HT1080 (cell line): ENCODE measurements at regions not wholly inside any gene's neighbourhood (a gene's known extent, or its start where the extent isn't known, plus 50 kb on each side); places are given as distances from the start of the nearest gene placed in this dataset.

Experiments
- DNase-seq: peaks from one replicate; pipeline ENCODE4 v3.0.0-alpha.2; 2015; ENCODE audit warnings: low read depth

- no peak for DNase-seq
Measured at GRCh38 chr2:14396533-14397083, 235.9 kb upstream of the LRATD1 start.

- no peak for DNase-seq
Measured at GRCh38 chr2:14398641-14399040, 233.9 kb upstream of the LRATD1 start.

GRCh38 chr2:14401873-14402272 is 230.6 kb upstream of the LRATD1 start:
- no peak for DNase-seq

DNA sequence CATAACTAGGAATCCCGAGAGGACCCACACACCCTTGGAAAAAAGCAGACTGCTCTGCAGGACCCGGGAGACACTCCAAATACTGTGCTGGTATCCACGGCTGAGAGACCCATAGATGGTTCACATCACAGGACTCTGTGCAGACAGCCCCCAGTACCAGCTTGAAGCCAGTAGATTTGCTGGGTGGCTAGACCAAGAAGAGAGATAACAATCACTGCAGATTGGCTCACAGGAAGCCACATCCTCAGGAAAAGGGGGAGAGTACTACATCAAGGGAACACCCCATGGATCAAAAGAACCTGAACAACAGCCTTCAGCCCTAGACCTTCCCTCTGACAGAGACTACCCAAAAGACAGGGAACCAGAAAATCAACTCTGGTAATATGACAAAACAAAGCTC is 223.8 kb upstream of the LRATD1 start:
- DNase-seq, result no peak

DNA sequence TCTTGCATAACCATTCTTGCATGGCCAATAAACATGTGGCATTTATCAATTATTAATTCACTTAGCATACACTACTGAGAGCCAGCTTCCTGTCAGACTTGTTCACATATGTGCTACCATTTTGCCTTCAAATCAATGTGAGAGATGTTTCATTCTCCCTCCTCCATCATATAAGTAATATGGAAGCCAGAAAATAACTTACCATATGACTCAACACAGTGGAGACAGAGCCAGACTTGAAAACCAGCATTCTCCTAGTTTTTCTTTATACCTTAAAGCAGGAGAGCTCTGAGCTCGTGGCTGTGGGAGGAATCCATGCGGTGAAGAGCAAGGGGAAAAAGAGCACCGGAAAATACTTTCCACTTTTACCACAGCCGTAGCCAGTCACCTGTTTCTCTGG is 215.0 kb upstream of the LRATD1 start:
- no peak for DNase-seq

DNA sequence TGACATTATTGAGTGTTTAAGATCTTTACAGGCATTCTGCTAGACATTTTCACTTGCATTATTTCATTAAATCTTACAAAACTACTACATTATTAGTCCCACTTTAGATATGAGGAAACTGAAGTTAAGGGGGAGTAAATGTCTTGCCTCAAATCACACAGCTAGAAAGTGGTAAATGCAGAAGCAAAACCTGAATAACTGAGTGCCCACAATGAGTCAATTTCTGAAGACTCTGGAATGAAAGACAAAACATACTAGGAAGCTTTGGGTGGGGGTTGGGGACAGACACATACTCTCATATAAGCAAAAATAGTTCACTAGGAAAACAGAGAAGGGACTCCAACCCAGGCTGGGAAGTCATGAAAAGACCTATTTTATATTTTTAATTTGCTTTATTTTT is 214.4 kb upstream of the LRATD1 start:
- DNase-seq, result peak; percentile 26

- DNase-seq, result peak; percentile 54
Measured at GRCh38 chr2:14420851-14421250, 211.7 kb upstream of the LRATD1 start.

GRCh38 chr2:14422426-14422825 is 210.1 kb upstream of the LRATD1 start:
- no peak for DNase-seq

DNA sequence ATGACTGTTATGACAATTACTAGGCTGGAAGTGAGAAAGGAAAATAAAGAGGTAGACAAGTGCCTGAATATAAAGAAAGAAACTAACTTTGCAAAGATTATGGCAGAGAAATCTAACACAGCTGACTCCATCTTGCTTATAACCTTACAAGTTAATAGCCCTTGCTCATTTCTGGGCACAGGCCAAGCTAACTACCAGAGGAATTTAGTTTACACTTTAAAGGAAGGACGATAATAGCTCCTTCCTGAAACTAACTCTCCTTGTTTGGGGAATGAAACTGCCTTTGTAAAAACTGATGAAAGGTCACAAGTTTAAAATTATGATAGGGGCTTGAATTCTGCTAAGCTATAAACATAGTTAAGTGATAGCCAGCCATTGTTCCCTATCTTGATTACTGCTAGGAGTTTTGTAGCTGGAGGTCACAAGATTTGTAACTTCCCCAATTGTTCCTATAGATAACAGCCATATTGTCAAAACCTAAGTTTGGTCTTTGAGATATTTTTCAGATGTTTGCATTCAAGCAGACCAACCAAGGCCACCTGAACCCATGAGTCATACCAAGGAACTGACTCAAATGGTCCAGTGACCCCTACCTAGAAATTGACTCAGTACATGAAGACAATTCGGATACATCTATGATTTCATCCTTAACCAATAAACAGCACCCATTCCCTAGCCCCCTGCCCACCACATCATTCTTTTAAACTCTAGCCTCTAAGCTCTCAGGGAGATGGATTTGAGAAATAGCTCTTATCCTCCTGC is 209.2 kb upstream of the LRATD1 start:
- DNase-seq, result peak; percentile 6

GRCh38 chr2:14424478-14425390 is 207.8 kb upstream of the LRATD1 start:
- DNase-seq, result no peak

DNA sequence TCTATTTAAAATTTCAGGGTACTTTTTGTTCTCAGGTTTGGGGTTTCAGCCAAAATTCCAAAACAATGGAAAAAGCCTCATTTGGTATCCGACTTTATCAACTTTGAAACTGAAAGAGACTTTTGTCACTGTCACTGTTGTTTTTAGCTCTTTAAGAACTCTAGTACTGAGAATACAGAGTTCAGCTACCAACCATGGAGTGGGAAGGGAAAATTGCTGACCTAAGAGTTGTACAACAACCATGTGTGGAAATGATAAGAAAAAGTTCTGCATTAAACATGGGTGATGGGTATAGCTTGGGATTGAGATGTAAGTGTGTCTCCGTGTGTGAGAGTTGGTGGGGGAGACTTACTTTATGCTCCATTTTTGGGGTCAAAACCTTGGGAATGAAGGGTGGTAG is 206.6 kb upstream of the LRATD1 start:
- DNase-seq, result no peak

DNA sequence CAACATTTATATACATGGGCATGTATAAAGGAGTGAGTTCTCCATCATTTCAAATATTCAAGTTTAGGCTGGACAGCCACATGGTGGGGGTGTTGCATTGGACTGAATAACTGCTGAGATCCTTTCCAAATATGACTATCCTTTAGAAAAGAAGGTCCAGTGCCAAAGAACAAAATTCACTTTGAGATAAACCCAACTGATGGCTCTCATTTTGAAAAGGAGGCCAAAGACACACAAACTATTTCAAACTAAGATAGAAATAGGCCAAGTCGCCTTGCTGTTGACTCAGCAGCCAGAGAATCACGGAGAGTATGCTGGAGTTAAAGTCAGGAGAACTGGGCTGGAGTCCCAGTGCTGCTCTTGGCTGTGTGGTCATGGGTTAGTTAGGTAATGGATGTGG is 204.5 kb upstream of the LRATD1 start:
- DNase-seq, result peak; percentile 48

DNA sequence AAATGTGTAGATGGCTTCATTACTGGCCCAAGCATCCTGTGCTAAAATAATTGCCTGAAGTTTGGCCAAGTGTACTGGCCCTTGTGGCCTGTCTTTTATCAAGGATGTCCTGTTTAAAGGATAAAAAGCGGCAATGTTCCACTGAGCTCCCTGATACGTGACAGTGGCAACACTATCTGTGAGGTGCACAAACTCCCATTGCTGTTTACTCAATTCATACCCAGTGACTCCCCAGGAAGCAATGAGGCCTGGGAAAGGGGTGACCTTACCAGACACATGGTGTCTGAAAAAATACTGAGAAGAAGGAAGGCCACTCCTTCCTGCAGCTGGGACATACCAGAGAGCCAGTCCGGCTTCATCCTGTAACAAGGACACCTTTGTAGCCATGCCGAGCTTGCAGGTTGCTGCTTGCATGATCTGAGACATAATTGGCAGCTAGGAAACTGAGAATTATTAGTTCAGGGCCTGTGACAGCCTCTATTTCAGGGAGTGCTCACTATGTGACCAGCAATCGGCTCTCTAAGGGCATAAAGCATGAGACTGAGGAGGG is 198.5 kb upstream of the LRATD1 start:
- no peak for DNase-seq

GRCh38 chr2:14445670-14446069 is 186.8 kb upstream of the LRATD1 start:
- no peak for DNase-seq

DNA sequence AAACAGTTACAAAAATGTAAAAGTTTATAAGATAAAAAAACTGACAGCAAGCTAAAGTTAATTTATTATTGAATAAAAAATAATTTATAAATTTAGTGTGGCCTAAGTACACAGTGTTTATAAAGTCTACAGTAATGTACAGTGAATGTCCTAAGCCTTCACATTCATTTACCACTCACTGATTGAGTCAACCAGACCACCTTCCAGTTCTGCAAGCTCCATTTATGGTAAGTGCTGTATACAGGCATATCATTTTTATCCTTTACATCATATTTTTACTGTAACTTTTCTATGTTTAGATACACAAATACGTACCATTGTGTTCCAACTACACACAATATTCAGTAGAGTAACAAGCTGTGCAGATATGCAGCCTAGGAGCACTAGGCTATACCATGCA is 184.2 kb upstream of the LRATD1 start:
- no peak for DNase-seq

DNA sequence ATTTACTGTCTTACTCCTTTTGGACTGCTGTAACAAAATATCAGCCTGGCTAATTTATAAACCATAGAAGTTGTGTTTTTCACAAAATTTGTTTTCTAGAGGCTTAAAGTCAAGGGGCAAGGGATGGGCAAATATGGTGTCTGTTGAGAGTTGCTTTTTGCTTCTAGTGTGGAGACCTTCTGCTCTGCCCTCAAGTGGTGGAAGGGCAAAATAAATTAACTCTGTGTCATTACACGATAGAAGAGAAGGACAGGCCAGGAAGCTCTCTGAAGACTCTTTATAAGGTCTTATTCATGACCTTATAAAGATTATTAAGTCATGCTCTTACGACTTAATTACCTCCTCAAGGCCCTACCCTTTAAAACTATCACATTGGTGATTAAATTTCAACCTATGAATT is 181.2 kb upstream of the LRATD1 start:
- peak; percentile 9 for DNase-seq

- DNase-seq, result no peak
Measured at GRCh38 chr2:14454202-14454601, 178.3 kb upstream of the LRATD1 start.

DNA sequence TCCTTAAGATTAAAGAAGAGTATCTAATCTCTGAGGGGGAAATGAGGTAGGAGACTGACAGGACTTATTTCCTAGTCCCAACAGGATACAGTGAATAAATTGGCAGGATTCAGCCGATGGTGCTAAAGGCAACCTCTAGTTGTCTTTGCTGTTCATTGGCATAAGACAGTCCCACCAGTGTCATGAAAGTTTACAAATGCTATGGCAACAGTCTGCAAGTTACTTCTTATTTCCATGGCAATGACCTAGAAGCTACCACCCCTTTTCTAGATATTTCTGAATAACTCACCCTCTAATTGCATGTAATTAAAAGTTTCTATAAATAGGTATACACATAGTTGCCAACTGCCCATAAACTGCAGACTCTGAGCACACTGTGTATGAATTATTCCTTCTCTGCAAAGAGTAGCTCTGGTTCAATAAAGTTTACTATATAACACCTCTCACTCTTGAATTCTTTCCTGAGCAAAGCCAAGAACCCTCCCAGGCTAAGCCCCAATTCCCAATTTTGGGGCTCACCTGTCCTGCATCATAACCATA is 172.7 kb upstream of the LRATD1 start:
- DNase-seq, result no peak

DNA sequence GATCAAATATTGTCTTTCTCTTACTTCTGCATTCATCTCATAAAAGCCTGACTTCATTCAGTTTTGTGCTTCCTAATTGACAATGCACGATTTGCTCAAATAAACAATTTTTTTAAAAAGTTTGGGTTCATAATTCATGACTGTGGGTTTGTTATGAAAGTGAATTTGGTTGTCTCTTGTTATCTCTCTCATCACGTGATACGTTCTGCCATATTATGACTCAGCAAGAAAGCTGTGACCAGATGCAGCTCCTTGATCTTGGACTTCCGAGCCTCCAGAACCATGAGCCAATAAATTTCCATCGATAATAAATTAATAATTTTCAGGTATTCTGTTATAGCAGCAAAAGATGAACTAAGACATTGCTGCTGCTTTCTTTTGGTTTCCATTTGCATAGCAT is 156.5 kb upstream of the LRATD1 start:
- DNase-seq, result no peak

- no peak for DNase-seq
Measured at GRCh38 chr2:14479486-14479885, 153.0 kb upstream of the LRATD1 start.

DNA sequence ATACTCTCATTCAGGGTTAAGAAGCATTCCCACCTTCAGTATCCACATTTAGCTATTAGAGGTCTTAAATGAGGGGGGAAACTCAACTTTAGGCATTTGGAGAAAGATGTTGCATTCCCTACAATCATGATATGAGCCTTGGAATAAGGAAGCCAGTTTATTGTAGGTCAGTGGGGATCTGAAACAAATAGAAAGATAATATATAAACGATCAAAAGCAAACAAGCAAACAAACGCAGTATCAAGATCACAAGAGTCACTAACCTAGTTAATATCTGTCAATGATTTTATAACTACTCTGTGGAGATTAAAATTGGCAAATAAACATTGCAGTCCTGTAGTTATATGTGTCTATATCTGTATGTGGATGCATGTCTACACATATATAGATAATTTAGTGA is 152.4 kb upstream of the LRATD1 start:
- DNase-seq, result no peak

GRCh38 chr2:14480906-14481305 is 151.6 kb upstream of the LRATD1 start:
- no peak for DNase-seq
